ENCODE measurements at regions not wholly inside any gene's neighbourhood (a gene's known extent, or its start where the extent isn't known, plus 50 kb on each side); places are given as distances from the start of the nearest gene placed in this dataset.
"Not testable (repeated sequence)": the region's sequence is repeated elsewhere in the genome, so short reads cannot be mapped to it uniquely, and the experiment has no call there.

DNA sequence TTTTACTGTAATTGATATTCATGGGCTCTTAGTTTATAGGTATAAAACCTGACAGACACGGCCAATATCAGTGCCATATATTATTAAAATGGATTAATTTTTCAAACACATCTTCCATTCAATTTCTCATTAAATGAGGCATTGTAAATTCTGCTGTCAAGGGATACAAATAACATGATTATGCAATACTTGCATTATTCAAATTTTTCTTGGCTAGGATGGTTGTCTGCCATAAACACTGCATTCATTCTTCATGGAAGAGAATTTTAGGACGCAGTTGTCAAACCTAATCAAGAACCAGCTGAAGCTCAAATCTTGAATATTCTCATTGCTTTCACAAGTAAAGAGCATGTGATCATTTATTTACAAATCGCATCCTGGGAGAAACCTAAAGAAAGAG is 255.6 kb downstream of the RDH14 start:
- DNase-seq, result no peak

DNA sequence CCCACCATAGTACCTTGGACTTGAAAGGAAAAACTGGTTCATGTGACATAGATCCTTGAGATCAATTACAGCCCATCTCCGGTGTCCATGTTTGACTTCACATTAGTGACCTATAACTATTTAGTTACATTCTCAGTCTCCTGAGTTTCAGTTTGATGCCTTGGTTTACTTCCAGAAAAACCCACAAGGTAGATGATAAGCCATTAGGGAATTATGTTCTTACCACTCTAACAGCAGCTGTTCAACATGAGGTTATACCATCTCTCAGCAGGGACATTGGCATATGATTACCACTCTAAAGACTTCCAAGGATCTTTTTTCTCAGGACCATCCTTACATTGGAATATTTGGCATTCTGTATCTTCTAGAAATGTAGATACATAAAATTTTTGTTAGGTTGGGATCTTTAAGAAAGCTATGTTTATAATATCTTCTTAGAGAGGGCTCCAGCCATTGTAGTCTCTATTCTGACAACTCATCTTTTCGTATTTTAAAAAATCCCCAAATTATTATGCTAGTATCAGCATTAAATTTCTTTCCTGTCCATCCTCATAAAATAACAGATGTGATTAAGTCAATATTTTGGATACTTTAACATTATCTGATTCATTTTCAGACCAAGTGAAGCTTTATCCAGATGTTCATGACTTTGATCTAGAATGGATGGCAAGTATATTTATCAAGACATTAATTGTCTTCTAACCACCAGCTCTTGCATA is 258.9 kb downstream of the RDH14 start:
- no peak for DNase-seq

DNA sequence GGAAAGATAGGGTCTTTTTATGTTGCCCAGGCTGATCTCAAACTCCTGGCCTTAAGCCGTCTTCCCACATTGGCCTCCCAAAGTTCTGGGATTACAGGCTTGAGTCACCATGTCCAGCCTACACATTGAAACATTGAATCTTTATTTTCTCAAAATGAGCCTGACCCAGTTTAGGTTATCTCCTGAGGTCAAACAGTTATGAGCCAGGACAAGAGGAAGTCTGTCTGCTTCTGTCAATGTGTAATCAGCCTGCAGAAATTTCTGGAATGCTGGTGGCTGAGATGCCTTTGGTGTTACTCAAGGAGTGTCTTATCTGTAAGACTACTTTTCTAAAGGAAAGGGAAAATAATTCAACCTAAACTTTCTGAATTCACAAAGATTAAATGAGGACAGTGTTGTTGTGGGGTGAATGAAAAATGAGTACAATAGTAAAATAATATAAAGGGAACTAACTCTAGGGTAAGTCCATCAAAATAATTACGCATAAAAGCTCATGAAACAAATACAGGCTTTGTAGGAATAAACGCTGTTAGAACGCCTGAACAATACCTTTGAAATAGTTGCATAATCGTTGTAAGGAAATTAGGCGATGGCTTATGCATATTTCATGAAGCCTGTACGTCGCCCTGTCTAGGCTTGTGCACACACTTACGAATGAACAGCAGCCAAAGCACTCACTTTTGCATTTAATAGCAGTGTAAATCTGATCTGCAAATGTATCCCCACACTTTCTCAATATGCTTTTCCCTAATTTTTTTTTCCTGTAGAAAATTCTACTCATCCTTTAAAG is 260.8 kb downstream of the RDH14 start:
- no peak for DNase-seq

DNA sequence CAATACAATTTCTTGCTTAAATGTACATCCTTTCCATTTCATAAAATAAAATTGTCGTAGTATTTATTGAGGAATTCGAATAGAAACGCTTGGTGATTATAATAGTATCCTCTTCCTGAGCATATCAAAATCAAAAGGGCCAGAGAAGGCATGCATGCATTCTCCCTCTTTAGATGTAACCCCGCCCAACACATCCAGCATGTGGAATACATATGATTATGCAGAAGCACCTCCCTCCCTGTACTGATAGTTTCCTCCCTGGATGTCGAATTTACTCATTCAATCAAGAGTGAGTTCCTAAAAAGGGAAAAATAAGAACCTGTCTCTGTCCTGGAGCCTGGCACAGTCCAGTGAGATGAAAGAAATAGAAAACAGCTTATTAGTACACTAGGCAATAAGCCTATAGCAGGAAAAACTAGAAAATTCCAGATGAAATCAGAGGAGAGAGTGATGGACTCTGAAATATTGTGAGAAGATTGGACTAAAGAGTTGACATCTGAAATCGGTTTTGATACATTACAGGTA is 262.9 kb downstream of the RDH14 start:
- DNase-seq, result no peak

DNA sequence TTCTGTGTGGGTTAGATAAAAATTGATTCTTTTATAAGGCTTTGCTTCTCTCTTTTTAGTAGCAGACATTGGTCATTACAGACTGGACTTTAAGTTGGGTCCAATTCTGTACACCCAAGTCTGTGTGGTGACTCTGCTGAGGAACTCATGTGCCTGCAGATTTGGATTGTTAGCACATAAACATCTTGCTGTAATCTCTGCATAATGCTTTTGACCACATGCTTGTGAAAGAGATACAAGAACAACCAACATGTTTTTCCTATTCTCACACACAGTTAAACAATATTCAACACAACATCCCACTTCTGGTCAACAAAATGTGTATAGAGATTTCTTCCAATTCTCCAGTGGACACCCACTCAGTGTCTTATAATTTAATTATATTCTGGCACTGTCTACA is 270.1 kb downstream of the RDH14 start:
- no peak for DNase-seq

DNA sequence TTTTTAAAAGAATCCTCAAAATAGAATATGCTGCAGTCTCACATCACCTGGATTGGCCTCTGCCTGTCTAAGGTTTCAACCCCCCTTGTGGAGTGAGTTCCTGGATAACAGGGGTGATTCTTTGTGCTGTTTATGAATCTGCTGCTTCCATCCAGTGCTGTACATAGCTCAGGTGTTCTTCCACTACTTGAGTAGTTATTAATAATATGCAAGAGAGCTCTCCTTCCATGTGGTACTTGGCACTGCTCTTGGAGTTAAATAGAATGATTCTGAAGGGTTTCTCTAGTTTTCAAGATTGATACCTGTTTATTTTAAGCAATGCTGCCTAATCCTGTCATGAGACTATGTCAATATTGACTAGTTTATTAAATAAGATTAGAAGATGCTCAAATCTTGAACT is 273.6 kb downstream of the RDH14 start:
- no peak for DNase-seq

DNA sequence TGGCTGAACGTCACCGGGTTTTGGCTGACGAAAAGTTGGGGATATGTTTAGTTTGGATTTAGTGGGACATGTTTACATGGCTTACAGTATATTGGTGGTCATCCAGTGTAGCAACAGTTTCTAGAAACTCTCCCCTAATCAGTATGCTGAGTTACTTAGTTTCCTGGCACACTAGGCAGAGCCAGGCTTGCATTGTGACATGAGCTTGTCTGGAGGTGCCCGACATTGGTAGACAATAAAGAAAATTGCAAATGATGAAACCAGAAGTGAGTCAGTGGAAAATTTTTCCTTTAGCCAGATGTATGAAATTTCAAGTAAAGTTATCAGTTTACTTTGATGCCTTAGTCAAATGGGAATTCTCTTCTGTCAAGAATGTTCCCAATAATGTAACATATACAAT is 276.1 kb downstream of the RDH14 start:
- DNase-seq, result no peak

DNA sequence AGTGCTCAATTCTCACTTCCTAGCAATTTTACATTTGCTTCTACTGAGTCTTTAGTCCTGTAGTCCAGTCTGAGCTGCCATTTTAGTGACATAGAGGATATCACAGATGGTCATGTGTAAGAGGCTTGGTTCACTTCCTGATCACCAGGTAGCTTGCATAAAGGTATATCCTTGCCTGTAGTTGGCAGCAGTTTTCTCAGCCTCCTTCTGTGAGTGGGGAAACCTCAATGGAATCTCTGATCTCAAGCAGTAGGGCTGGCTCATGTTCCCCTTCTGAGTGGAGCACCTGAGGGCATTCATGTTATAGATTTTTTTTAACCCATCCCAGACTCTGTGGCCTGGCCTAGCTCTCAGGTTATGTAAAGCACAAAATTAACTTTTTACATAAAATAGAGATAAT is 278.4 kb downstream of the RDH14 start:
- no peak for DNase-seq

DNA sequence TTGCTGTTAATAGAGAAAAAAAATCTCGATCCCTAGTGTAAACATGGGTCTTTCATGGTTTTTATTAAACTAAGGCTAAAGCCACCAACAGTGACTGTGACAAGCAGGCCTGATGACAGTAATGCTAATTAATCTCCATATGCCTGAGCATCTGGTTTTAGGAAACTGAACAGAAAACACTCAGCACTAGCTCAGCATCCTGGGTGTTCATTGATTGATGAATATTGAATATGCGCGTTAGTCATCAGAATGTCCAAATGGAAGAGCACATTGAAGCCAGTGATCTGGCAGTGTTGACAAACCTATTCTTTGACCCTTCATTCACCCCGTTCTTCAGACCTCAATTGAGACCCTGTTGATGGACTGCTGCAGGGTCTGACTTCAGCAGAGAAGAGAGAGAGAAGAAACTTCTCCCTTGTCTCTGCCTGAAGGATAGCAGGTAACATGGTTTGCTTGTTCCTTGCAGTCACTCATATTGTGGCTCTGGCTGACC is 283.8 kb downstream of the RDH14 start:
- no peak for DNase-seq

DNA sequence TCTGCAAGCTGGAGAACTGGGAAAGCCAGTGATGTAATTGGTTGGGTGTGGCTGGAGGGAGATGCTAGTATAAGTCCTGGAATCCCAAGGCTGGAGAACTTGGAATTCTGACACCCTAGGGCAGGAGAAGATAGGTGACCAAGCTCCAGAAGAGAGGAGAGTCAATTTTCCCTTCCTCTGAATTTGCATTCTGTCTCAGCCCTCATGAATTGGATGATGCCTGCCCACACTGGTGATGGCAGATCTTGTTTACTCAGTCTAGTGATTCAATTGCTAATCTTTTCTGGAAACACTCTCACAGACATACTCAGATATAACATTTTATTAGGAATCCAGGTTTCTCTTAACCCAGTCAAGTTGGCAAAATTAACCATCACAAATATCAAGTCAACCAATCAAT is 287.2 kb downstream of the RDH14 start:
- DNase-seq, result no peak

DNA sequence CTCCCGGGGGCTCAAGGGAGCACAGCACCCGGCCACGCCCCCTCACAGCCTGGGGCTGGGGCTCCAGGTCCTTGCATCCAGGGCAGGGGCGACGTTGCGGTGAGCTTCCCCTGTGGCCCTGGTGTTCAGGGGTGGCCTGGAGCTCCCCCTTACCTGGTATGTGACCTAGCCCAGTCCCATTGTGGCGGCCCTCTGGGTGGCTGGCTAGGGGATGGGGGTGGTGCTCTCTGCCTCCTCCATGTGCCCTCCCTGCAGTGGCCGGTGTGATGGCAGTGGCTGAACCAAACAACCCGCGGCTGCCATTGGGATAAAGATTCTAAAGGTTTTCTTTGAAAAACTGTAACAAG is 288.3 kb downstream of the RDH14 start:
- DNase-seq, result no peak

DNA sequence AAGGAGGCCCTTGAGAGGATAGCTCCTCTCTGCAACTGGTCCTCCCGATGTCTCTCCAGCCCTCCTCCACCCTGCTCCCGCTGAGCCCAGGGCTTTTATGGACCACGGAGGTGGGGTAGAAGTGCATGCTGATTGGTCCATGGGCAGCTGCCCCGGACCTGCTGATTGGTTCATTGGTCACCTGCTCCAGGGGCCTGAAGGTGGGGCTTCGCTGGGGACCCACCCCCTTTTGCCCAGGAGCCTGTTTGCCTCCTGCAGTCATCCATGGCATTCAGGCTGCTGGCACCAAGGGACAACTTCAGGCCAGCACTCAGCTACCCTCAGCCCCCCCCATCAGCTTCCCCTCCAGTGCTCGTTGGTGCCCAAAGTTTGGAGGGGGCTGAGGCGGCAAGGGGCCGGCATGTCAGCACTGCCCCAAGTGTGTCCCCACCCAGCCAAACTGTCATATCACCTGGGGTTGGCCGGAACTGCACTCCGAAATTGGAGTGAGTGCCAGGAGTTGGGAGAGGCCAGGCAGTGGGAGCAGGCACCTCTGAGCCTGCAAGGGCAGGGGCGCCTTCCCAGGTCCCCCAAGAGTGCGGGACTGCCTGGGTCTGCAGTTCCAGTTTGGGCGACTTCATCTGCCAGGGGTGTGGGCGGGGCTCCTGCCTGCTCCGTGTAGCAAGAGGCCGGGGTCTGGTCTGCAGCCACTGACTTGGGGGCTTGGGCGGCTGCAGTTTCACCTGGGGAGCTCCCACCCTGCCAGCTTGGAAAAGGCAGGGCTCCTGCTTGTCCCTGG is 288.9 kb downstream of the RDH14 start:
- DNase-seq, result no peak

DNA sequence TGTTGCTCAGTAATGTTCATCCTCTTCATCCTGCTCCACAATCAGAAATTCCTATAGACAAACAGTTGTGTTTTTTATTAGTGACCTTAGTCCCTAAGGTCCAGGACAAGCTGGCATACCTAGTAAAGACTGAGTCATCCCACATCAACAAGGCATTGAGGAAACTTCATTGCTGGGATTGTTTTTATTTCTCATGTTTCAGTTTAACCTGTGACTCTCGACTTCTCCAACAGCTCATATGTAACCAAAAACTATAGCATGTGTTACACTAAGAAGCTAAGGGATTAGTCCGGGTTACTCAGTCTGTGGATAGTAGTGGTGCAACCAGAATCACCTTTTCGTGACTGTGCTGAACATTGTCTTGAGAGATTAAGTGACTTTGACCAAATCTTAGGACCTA is 292.1 kb downstream of the RDH14 start:
- no peak for DNase-seq

DNA sequence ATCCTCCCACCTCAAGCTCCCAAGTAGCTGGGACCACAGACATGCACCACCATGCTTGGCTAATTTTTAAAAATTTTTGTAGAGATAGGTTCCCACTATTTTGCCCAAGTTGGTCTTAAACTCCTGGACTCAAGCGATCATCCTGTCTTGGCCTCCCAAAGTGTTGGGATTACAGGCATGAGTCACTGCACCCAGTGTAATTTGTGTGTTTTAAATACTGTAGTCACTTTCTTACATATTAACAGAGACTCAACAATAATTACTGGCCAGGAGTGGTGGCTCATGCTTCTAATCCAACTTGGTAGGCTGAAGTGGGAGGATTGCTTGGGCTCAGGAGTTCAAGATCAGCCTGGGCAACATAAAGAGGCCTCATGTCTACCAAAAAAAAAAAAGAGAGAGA is 293.0 kb downstream of the RDH14 start:
- no peak for DNase-seq

DNA sequence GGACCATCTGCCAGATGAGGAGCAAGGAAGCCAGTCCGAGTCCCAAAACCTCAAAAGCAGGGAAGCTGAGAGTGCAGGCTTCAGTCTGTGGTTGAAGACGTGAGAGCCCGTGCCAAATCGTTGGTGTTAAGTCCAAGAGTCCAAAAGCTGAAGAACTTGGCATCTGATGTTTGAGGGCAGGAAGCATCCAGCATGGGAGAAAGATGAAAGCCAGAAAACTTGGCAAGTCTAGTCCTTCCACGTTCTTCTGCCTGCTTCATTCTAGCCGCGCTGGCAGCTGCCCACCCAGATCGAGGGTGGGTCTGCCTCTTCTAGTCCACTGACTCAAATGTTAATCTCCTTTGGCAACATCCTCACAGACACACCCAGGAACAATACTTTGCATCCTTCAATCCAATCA is 293.8 kb downstream of the RDH14 start:
- DNase-seq, result not testable (repeated sequence)

DNA sequence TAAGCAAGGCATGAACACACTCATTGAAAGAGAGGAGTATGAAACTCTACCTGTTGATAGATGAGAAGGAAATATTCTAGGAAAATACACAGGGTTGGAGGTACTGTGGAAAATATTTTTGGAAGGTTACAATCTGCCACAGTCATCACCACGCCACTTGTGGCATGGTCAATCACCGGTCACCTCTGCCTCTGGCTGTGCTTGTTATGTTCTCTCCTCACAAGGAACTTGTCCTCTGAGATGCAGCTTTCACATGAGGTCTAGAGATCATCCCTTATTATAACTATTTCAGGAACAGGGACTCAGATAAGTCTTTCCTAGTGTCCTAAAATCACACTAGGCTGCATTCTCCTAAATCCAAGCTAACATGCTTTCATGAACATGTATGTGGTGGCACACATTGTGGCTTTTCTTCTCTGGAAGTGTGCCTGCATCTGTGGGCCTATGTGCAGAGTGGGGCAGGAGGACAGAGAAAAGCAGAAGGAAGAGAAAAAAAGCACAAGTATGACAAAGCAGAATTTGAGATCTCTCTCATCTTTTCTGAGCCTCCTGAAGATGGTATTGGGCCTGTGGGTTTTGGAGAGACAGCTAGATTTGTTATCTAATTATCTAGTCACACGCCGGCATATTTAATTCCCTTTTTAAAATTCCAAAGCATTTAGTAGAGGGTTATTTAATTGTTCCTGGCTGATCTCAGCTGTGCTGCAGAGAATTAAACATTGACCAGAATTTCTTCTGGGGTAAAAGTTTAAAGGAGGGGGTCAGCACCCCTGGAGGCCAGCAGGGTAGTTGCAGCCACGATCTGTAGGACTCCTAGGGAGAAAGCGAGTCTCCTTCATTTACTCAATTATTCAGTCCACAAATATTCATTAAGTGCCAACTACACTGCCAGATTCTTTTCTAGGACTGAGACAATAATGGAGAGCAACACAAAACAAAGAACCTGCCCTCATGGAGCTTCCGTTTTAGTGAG is 294.6 kb downstream of the RDH14 start:
- DNase-seq, result peak; percentile 28

DNA sequence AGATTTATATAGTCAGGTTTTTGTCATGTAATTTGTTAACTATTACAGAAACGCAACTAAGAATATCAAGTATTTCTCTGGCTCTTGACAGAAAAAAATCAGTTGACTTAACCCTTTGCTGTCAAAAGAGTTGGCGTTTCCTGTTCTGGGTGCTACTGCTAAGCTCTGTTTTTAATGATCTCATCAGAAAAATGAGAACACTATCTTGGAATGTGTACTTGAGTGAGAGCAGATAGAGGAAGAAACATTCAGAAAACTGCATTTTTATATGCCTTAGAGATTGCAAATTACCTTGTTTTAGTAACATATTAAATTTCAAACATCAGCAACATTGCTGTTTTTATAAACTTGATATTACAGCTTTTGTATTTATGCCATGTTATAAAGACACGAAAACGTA is 297.9 kb downstream of the RDH14 start:
- no peak for DNase-seq

DNA sequence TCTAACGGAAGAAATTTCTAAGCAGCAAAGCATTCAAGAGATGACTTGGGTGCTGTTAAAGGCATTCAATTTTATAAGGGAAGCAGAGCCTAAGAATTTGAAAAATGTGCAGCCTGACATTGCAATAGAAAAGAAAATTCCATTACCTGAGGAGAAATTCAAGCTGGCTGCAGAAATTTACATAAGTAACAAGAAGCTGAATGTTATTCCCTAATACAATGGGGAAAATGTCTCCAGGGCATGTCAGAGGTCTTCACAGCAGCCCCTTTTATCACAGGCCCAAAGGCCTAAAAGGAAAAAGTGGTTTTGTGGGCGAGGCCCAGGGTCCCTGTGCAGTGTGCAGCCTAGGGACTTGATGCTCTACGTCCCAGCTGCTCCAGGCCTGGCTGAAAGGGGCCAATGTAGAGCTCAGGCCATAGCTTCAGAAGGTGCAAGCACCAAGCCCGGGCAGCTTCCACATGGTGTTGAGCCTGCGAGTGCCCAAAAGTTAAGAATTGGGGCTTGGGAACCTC is 306.7 kb downstream of the RDH14 start:
- DNase-seq, result no peak

DNA sequence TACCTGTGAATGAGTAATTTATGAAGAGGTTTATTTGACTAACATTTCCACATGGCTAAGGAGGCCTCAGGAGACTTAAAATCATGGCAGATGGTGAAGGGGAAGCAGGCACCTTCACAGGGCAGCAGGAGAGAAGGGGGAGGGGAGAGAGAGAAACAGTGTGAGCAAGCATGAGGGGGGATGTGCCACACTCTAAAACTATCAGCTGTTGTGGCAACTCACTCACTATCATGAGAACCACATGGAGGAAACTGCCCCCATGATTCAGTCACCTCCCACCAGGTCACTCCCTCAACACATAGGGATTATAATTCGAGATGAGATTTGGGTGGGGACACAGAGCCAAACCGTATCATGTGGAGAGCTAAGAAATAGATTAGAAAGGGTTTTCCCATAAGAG is 309.0 kb downstream of the RDH14 start:
- no peak for DNase-seq

DNA sequence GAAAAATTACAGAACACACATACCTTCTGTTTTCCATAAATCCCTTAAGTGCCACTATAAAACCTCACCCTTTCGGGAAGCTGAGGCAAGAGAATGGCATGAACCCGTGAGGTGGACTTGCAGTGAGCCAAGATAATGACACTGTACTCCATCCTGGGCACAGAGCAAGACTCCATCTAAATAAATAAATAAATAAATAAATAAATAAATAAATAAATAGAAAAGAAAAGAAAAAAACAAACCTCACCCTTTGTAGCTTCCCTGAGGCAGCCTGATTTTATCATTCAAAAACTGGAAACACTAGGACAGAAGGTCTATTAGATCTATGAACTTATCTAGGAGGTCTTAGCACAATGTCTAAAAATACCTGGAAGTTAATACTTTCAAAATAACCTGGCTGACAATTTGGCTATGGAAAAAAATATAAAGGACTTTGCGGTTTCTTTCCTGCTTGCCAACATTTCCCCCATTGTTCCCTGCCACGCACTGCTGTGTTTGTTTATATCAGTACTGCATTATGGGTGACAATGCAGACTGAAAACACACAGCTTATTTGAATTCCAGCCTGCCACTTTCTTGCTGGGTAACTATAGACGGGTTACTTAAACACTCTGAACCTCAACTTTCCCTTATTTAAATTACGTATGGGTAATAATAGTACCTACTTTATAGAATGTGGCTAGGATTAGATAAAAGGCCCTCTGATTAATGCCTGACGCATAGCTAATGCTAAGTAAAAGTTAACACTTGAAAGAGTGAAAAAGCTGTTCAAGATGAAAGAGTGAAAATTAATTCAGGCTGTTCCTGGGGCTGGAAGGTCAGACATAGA is 313.0 kb downstream of the RDH14 start:
- no peak for DNase-seq

DNA sequence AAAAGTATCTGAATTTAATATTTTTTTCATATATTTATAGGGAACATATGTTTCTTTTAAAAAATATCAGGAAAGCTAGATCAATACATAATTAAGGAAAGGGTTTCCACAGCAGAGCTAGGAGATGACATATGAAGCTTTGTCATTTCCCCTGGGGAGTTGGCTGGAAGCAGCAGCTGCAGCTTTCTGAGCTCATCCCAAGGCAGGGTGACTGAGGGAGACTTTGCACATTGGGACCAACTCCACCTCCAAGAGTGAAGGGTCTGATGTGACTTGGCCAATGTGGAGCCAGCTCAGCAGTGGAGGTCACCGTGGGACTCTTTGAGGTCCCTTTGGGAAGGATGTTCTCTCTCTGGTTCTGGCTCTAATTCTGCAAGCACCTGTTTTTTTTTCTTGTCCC is 315.1 kb downstream of the RDH14 start:
- no peak for DNase-seq

Data from hematopoietic multipotent progenitor cell treated with erythropoietin and hydrocortisone succinate and interleukin-3 and kit ligand, for 6 days (in vitro differentiated cells).